Effector CD4-positive, alpha-beta T cell (primary cell): ENCODE measurements at regions not wholly inside any gene's neighbourhood (a gene's known extent, or its start where the extent isn't known, plus 50 kb on each side); places are given as distances from the start of the nearest gene placed in this dataset.
"Not testable (repeated sequence)": the region's sequence is repeated elsewhere in the genome, so short reads cannot be mapped to it uniquely, and the experiment has no call there.

Experiments
- DNase-seq: peaks from one replicate; pipeline ENCODE4 v3.0.0-alpha.2; 2020

GRCh38 chr2:238502088-238502810, 75.5 kb downstream of the ASB1 start:
- DNase-seq: no peak

DNA sequence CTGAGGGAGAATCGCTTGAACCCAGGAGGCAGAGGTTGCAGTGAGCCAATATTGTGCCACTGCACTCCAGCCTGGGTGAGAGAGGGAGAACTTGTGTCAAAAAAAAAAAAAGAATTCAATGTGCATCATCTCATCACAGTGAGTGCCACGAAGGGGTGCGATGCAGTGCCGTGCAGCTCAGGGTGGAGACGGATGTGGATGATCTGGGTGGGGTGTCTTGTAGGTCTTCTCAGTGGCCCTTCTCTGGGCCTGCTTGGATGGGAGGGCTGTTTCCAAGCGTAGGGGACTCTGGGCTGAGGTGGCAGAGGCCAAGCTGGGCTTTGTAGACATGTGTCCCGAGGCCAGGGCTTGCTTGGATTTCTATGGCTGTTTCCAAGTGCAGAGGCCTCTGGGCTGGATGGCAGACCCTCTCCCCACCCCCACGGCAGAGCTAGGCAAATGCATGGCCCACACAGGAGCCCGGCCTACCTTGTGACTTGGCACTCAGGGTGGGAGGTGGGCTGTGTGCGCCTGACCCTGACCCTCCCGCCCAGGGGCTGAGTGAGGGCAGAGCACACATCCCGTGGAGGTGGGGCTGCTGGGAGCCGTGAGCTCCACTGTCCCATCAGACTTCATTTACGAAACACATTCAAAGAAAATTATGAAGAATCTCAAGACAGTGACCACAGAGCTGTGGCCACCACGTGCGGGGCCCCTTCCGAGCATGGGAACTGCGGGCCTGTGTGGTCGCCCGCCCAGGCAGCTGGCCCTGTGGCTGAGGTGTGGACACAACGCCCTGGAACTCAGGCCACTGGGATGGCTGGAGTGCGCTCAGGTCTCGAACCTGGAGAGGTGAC, 76.4 kb downstream of the ASB1 start:
- no peak for DNase-seq

GRCh38 chr2:238504181-238504931, 77.6 kb downstream of the ASB1 start:
- DNase-seq: no peak

DNA sequence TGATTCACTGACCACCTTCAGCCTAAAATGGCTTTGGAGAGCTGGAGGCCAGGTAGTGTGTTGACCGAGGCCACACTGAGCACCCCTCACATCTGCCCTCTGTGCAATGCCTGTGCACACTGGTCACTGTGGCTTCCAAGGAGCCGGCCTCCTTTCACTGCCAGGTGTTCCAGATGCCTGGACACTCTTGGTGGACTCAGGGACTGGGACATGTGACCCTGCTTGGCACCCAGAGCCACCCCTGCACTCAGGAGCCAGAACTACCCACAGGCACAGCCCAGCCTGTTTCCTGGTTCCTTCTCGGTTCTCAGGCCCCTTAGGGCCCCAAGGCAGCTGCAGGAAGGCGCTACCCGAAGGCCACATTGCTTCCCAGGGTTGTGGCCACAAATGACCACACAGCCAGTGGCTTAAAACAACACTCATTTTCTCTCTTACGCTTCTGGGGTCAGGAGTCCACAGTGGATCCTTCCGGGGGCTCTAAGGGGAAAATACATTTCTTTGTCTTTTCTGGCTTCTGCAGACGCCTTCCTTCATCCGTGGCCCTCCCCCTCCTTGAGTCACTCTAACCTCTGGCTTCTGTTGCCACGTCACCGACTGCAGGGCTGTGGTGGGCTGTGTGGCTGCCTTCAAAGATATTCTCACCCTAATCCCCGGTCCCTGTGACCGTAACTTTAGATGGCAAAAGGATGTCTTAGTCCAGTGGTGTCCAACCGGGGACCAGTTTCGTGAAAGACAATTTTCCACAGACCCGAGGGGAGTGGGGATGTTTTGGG, 78.6 kb downstream of the ASB1 start:
- DNase-seq: no peak

DNA sequence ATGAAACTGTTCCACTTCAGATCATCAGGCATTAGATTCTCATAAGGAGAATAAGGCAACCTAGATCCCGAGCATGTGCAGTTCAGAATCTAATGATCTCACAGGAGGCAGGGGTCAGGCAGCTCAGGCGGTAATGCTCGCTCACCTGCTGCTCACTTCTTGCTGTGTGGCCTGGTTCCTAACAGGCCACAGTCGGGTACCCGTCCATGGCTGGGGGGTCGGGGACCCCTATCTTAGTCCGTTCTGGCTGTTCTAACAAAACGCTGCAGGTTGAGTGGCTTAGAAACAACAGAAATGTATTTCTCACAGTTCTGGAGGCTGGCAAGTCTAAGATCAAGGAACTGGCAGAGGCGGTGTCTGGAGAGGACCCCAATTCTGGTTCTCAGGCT, 79.2 kb downstream of the ASB1 start:
- no peak for DNase-seq

- DNase-seq: no peak
Observed at GRCh38 chr2:238506371-238507068, 79.8 kb downstream of the ASB1 start.

GRCh38 chr2:238507836-238508235, 81.1 kb downstream of the ASB1 start:
- DNase-seq: no peak

DNA sequence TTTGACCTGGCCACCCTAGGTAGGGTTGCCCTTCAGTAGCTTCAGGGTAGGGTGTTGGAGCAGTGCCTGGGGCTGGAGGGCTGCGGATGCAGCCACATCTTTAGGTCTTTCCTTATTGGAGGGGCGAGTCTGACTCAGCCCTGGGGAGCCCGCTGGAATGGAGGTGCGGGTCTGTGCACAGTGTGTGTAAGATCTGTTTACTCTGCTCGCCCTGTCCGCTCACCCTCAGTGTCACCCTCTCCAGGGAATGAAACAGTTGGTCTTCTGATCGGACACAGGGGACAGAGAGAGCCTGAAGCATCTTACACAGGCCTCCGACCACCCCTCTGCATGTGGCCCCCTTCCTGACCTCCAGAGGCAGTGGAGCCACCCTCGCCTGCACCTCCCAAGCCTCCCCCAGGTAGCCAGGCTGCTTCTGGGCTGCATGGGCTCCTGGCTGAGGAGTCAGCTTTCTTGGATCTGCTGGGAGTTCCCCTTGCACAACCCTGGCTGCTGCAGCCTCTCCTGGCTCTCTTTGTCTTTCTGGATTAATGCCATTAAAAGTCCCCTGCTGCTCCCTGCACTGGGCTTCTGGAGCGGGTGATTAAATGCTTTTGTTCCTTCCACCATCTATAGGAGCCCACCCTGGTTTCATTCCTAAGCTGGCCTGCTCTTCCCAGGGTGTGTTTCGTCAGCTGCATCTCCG, 82.6 kb downstream of the ASB1 start:
- no peak for DNase-seq

DNA sequence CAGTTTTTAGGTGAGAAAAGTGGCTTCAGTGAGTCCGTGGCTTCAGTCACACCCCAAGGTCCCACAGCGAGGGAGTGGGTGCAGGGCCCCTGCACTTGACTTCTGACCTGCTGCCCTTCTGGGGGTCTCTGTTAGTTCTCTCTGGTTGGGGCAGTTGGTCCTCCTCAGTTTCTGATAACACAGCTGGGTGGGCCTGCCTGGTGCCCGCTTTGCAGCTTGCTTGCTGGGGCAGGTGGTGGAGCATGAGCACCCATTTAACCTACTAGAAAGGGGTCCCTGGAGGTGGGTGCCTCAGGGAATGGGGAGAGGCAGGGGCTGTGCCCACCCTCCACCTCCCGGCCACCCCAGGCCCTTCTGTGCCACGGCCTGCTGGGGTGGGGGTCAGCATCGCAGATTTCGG, 83.2 kb downstream of the ASB1 start:
- no peak for DNase-seq

DNA sequence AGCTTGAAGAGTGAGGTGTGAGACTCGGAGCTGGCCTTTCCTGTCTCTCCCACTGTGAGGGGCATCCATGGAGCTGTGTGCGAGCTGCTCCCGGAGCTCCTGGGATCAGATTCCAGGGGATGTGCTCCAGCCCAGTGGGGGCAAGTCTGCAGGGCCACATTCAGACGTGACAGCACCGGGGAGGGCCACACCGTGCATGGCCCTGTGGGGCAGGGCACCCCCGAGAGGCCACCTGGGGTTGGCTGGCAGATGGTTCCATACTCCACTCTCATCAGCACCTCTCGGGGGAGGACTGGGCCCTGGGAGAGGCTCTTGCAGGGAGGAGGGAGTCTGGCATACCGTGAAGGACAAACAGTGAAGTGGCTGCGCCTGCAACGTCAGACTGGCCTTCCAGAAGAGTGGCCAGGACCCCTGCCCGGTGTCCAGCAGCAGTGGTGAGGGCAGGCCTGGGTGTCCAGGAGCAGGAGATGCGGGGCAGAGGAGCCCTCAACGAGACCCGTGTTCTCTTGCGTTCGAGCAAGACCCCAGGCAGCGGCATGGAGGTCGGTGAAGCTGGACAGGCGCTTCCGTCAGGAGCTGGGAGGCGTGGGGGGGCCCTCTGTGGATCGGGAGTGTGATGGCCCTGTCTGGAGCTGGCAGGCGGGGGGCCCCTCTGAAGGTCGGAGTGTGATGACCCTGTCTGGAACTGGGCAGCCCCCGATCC, 84.3 kb downstream of the ASB1 start:
- DNase-seq: no peak

- no peak for DNase-seq
Observed at GRCh38 chr2:238511614-238511950, 84.9 kb downstream of the ASB1 start.

DNA sequence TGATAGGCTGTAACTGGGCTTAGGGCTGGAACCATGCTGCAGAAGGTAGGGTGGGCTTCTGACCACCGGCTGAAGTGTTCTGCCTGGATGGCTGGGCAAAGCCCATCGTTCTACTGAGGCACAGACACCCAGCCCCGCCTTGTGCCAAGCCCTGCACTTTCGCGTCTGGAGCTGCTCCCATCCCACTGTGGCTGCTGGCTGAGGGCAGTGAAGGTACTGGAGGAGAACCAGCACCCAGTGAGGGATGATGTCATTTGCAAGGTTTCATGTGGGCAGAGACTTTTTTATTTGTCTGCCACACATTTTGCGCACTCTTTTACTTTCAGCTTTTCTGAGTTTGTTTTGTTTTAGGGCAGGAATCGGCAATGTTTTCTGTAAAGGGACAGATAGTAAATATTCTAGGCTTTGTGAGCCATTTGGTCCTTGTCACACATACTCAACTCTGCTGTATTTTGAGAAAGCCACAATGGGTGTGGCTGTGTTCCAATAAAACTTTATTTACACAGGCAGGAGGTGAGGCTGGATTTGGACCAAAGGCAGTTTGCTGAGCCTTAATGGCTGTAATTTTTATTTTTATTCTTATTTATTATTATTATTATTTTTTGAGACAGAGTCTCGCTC, 85.6 kb downstream of the ASB1 start:
- DNase-seq: no peak

GRCh38 chr2:238513346-238513745, 86.6 kb downstream of the ASB1 start:
- DNase-seq: no peak

DNA sequence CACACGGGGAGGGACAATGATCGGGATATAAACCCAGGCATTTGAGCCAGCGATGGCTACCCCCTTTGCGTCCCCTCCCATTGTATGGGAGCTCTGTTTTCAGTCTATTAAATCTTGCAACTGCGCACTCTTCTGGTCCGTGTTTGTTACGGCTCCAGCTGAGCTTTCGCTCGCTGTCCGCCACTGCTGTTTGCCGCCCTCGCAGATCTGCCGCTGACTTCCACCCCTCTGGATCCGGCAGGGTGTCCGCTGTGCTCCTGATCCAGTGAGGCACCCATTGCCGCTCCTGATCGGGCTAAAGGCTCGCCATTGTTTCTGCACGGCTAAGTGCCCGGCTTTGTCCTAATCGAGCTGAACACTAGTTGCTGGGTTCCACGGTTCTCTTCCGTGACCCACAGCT, 87.3 kb downstream of the ASB1 start:
- not testable (repeated sequence) for DNase-seq

DNA sequence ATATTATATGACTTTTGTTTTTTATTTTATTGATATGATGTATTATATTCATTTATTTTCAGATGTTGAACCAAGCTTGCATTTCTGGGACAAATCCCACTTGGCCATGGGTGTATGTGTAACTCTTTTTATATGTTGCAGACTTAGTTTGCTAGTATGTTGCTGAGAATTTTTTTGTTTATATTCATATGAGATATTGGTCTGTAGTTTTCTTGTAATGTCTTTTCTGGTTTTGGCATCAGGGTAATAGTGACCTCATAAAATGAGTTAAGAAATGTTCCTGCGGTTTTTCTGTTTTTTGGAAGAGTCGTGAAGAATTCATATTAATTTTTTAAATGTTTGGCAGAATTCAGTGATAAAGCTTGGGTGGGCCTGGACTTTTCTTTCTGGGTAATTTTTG, 88.7 kb downstream of the ASB1 start:
- no peak for DNase-seq

GRCh38 chr2:238517209-238517608, 90.5 kb downstream of the ASB1 start:
- DNase-seq: no peak

- DNase-seq: no peak
Observed at GRCh38 chr2:238518172-238518820, 91.6 kb downstream of the ASB1 start.

GRCh38 chr2:238518821-238519186, 92.1 kb downstream of the ASB1 start:
- DNase-seq: no peak

DNA sequence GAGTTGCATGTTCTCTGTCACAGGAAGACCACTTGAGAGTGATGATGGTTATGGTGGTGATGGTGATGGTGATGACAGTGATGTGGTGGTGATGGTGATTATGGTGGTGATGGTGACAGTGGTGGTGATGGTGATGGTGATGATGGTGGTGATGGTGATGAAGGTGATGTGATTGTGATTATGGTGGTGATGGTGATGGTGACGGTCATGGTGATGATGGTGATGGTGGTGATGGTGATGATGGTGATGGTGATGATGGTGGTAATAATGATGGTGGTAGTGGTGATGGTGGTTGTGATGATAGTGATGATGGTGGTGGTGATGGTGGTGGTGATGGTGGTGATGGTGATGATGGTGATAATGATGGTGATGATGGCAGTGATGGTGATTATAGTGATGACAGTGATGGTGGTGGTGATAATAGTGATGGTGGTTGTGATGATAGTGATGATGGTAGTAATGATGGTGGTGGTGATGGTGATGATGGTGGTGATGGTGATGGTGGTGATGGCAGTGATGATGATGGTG, 93.7 kb downstream of the ASB1 start:
- no peak for DNase-seq

DNA sequence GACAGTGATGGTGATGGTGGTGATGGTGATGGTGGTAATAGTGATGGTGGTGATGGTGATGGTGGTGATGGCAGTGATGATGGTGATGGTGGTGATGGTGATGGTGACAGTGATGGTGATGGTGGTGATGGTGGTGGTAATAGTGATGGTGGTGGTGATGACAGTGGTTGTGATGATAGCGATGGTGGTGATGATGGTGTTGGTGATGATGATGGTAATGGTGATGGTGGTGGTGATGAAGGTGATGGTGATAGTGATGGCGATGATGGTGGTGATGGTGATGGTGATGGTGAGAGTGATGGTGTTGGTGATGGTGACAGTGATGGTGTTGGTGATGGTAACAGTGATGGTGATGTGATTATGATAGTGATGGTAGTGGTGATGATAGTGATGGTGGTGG, 94.3 kb downstream of the ASB1 start:
- no peak for DNase-seq
